GM03348 (cell line): ENCODE measurements at regions not wholly inside any gene's neighbourhood (a gene's known extent, or its start where the extent isn't known, plus 50 kb on each side); places are given as distances from the start of the nearest gene placed in this dataset.
"Not testable (repeated sequence)": the region's sequence is repeated elsewhere in the genome, so short reads cannot be mapped to it uniquely, and the experiment has no call there.

ENCODE experiments used
- DNase-seq: peaks from one replicate; pipeline ENCODE4 v3.0.0; 2012; ENCODE audit warnings: low spot score

- DNase-seq, result no peak
Observed at GRCh38 chr2:49686291-49686690, 532.0 kb upstream of the FSHR start.

- DNase-seq, result no peak
Observed at GRCh38 chr2:49677227-49677626, 522.9 kb upstream of the FSHR start.

- no peak for DNase-seq
Observed at GRCh38 chr2:49664827-49665226, 510.5 kb upstream of the FSHR start.

GRCh38 chr2:49661809-49662208 is 507.5 kb upstream of the FSHR start:
- no peak for DNase-seq

- DNase-seq, result no peak
Observed at GRCh38 chr2:49656853-49657252, 502.5 kb upstream of the FSHR start.

GRCh38 chr2:49643149-49643548 is 488.8 kb upstream of the FSHR start:
- DNase-seq, result no peak

GRCh38 chr2:49640630-49641029 is 486.3 kb upstream of the FSHR start:
- no peak for DNase-seq

GRCh38 chr2:49621016-49621415 is 466.7 kb upstream of the FSHR start:
- no peak for DNase-seq

- no peak for DNase-seq
Observed at GRCh38 chr2:49619804-49620203, 465.5 kb upstream of the FSHR start.

GRCh38 chr2:49618491-49618890 is 464.2 kb upstream of the FSHR start:
- no peak for DNase-seq

GRCh38 chr2:49616800-49617199 is 462.5 kb upstream of the FSHR start:
- DNase-seq, result no peak

- not testable (repeated sequence) for DNase-seq
Observed at GRCh38 chr2:49611796-49612195, 457.5 kb upstream of the FSHR start.

GRCh38 chr2:49600524-49600923 is 446.2 kb upstream of the FSHR start:
- no peak for DNase-seq

- no peak for DNase-seq
Observed at GRCh38 chr2:49598231-49598630, 443.9 kb upstream of the FSHR start.

GRCh38 chr2:49585921-49586320 is 431.6 kb upstream of the FSHR start:
- DNase-seq, result no peak

GRCh38 chr2:49582946-49583345 is 428.6 kb upstream of the FSHR start:
- DNase-seq, result no peak

- DNase-seq, result no peak
Observed at GRCh38 chr2:49577041-49577440, 422.7 kb upstream of the FSHR start.

- DNase-seq, result no peak
Observed at GRCh38 chr2:49569176-49569575, 414.9 kb upstream of the FSHR start.

GRCh38 chr2:49567811-49568600 is 413.7 kb upstream of the FSHR start:
- DNase-seq, result no peak

GRCh38 chr2:49567021-49567420 is 412.7 kb upstream of the FSHR start:
- no peak for DNase-seq

GRCh38 chr2:49553658-49554057 is 399.3 kb upstream of the FSHR start:
- no peak for DNase-seq

GRCh38 chr2:49532702-49533101 is 378.4 kb upstream of the FSHR start:
- no peak for DNase-seq

- no peak for DNase-seq
Observed at GRCh38 chr2:49515996-49516782, 361.9 kb upstream of the FSHR start.

GRCh38 chr2:49514201-49514600 is 359.9 kb upstream of the FSHR start:
- no peak for DNase-seq
